PC-9 (cell line): ENCODE measurements at regions not wholly inside any gene's neighbourhood (a gene's known extent, or its start where the extent isn't known, plus 50 kb on each side); places are given as distances from the start of the nearest gene placed in this dataset.

Experiments
- BruUV-seq: library from RNA; stranded (reverse); fragments of 400-500 nt; replicated peaks from 2 replicates; lab custom pipeline; 2021; lab: Mats Ljungman, UMichigan
- CTCF ChIA-PET: fragments of 300-600 bp; sonication (Branson Sonifier 250); formaldehyde crosslinking; loops from one replicate; lab custom pipeline; 2022; ENCODE audit warnings: antibody characterized with exemption; lab: Charles Lee
- POLR2A ChIA-PET: fragments of 300-600 bp; sonication (Branson Sonifier 250); formaldehyde crosslinking; loops from one replicate; lab custom pipeline; 2022; ENCODE audit warnings: antibody characterized with exemption; ENCODE audit not compliant: unreplicated experiment; lab: Charles Lee
- DNase-seq, 2 experiments: peaks; one replicate each; pipeline versions ENCODE4 v3.0.0 to v3.0.0-alpha.2; 2015 to 2022; ENCODE audit warnings: mixed read lengths in 1 of 2
- H2AFZ ChIP-seq: fragments of 200-600 bp; sonication (generic); 2 replicates; pipeline ENCODE4 v1.8.1; 2017; ENCODE audit warnings: antibody characterized with exemption
- H3F3A ChIP-seq: fragments of 200-600 bp; sonication (generic); 2 replicates; pipeline ENCODE4 v1.8.1; 2017; ENCODE audit warnings: antibody characterized with exemption, mild to moderate bottlenecking, low read depth; ENCODE audit not compliant: insufficient read depth
- H3K27ac ChIP-seq: fragments of 200-600 bp; sonication (generic); 2 replicates; pipeline ENCODE4 v1.6.1; 2016; ENCODE audit warnings: mixed run types
- H3K27me3 ChIP-seq: fragments of 200-600 bp; sonication (generic); 2 replicates; pipeline ENCODE4 v1.6.1; 2016; ENCODE audit warnings: low read depth, mixed run types; ENCODE audit not compliant: insufficient read depth
- H3K36me3 ChIP-seq: fragments of 200-600 bp; sonication (generic); 2 replicates; pipeline ENCODE4 v1.6.1; 2016; ENCODE audit warnings: low read depth, mixed run types
- H3K4me1 ChIP-seq: fragments of 200-600 bp; sonication (generic); replicated peaks from 2 replicates; pipeline ENCODE4 v1.6.1; 2016; ENCODE audit warnings: mixed run types; ENCODE audit not compliant: insufficient read depth
- H3K4me2 ChIP-seq: fragments of 200-600 bp; sonication (generic); 2 replicates; pipeline ENCODE4 v1.6.1; 2017; ENCODE audit warnings: mixed run types
- H3K4me3 ChIP-seq: fragments of 200-600 bp; sonication (generic); 2 replicates; pipeline ENCODE4 v1.6.1; 2016; ENCODE audit warnings: mixed run types
- H3K79me2 ChIP-seq: fragments of 200-600 bp; sonication (generic); 2 replicates; pipeline ENCODE4 v1.6.1; 2017; ENCODE audit warnings: low read depth, mixed run types
- H3K9me2 ChIP-seq: fragments of 200-600 bp; sonication (generic); 2 replicates; pipeline ENCODE4 v1.8.1; 2017; ENCODE audit warnings: mild to moderate bottlenecking; ENCODE audit not compliant: insufficient read depth
- H3K9me3 ChIP-seq: fragments of 200-600 bp; sonication (generic); 2 replicates; pipeline ENCODE4 v1.8.1; 2016; ENCODE audit warnings: low read depth; ENCODE audit not compliant: insufficient read depth
- H4K20me1 ChIP-seq: fragments of 200-600 bp; sonication (generic); 2 replicates; pipeline ENCODE4 v1.8.1; 2017; ENCODE audit not compliant: insufficient read depth
- CTCF ChIP-seq: fragments of 200-600 bp; sonication (generic); conservative IDR thresholded peaks from 2 replicates; pipeline ENCODE4 v1.6.1; 2017; ENCODE audit warnings: mixed run types, antibody characterized with exemption, mild to moderate bottlenecking, moderate library complexity
- EZH2 ChIP-seq: fragments of 200-600 bp; sonication (generic); IDR thresholded peaks from 2 replicates; pipeline ENCODE4 v1.8.0; 2017; ENCODE audit warnings: antibody characterized with exemption, low read depth
- intact Hi-C: fragments of 100-400 bp; cut with micrococcal nuclease; formaldehyde crosslinking; loops from one replicate; pipeline ENCODE4 v1.10.0; 2022; ENCODE audit not compliant: unreplicated experiment

DNA sequence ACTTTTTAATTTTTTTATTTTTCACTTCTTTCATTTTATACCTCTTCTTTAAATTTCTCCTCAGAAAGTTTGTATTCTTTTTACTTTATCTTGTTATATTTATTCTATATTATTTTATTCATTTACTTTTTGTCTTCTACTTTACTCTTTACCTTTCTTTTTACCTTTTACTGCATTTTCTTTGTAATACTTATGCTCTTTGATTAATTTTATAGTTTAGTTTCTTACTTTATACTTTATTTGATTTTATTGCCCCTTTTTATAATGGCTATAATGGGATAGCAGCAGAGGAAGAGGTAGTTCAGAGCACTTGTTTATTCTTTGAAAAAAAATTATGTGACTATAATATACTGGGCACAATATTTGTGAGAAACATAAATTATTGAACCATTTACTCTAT, 542.6 kb upstream of the SPRY2 start:
- ChIA-PET CTCF (no interaction called here), POLR2A (no interaction called here)
- H4K20me1 ChIP-seq = no peaks in the 10 kb centered on the region
- H3K9me2 ChIP-seq = 0 out of 2 replicates have a peak, but pooled peaks cover 6% of the 10 kb centered on the region
- intact Hi-C loops = no loop called here
- no peak overlapping the region for H3K27ac ChIP-seq
- H3K4me3 ChIP-seq = no peak overlapping the region
- H3K79me2 ChIP-seq = no peaks in the 10 kb centered on the region
- H3K4me2 ChIP-seq = no peak overlapping the region
- TF ChIP-seq CTCF (no peak), EZH2 (no peak)
- no peaks in the 10 kb centered on the region for H3K9me3 ChIP-seq
- no peaks in the 10 kb centered on the region for H3K4me1 ChIP-seq
- no TSS peak for BruUV-seq
- no peaks in the 10 kb centered on the region for H3F3A ChIP-seq
- DNase-seq = no peak
- no peaks in the 10 kb centered on the region for H3K36me3 ChIP-seq
- no peaks in the 10 kb centered on the region for H3K27me3 ChIP-seq
- H2AFZ ChIP-seq = no peak overlapping the region

GRCh38 chr13:80881942-80882445, 541.1 kb upstream of the SPRY2 start:
- Histone ChIP-seq H4K20me1 (no peaks in the 10 kb centered on the region), H3K79me2 (no peaks in the 10 kb centered on the region), H2AFZ (no peak overlapping the region), H3K4me2 (no peak overlapping the region), H3K36me3 (no peaks in the 10 kb centered on the region), H3K9me3 (no peaks in the 10 kb centered on the region), H3K4me1 (no peaks in the 10 kb centered on the region), H3K27ac (no peak overlapping the region), H3K9me2 (0 out of 2 replicates have a peak, but pooled peaks cover under 1% of the 10 kb centered on the region), H3F3A (no peaks in the 10 kb centered on the region), H3K4me3 (no peak overlapping the region), H3K27me3 (no peaks in the 10 kb centered on the region)
- ChIA-PET CTCF (no interaction called here), POLR2A (no interaction called here)
- no TSS peak for BruUV-seq
- intact Hi-C loops = no loop called here
- DNase-seq = no peak
- no peak for TF ChIP-seq EZH2
- no peak for TF ChIP-seq CTCF

- BruUV-seq = no TSS peak
- Histone ChIP-seq H4K20me1 (no peaks in the 10 kb centered on the region), H3K36me3 (no peaks in the 10 kb centered on the region), H3K4me3 (no peak overlapping the region), H3K9me2 (no peaks in the 10 kb centered on the region), H3K4me2 (no peak overlapping the region), H3K27me3 (no peaks in the 10 kb centered on the region), H3K79me2 (no peaks in the 10 kb centered on the region), H3K9me3 (no peaks in the 10 kb centered on the region), H3K27ac (no peak overlapping the region), H3F3A (no peaks in the 10 kb centered on the region), H3K4me1 (no peaks in the 10 kb centered on the region), H2AFZ (no peak overlapping the region)
- ChIA-PET POLR2A (no interaction called here), CTCF (no interaction called here)
- DNase-seq = no peak
- intact Hi-C loops = no loop called here
- TF ChIP-seq EZH2 = no peak
- no peak for TF ChIP-seq CTCF
Observed at GRCh38 chr13:80881495-80881894, 540.6 kb upstream of the SPRY2 start.
